SK-N-SH (cell line): ENCODE measurements at regions not wholly inside any gene's neighbourhood (a gene's known extent, or its start where the extent isn't known, plus 50 kb on each side); places are given as distances from the start of the nearest gene placed in this dataset.

Experiments used
- CHD2 ChIP-seq: fragments of 150-350 bp; IDR thresholded peaks from 2 replicates; pipeline ENCODE4 v1.6.1; 2018; ENCODE audit warnings: low read length; ENCODE audit not compliant: partially characterized antibody
- ELF1 ChIP-seq: IDR thresholded peaks from 2 replicates; pipeline ENCODE4 v1.4.0; 2012
- POLR2AphosphoS5 ChIP-seq: IDR thresholded peaks from 2 replicates; pipeline ENCODE4 v1.6.1; 2012; ENCODE audit warnings: low read depth, low read length
- SMC3 ChIP-seq: IDR thresholded peaks from 2 replicates; pipeline ENCODE4 v1.6.1; 2012; ENCODE audit warnings: low read depth, low read length, improper control_type of control experiment
- TAF1 ChIP-seq: IDR thresholded peaks from 2 replicates; pipeline ENCODE4 v1.6.1; 2012; ENCODE audit warnings: low read depth, mild to moderate bottlenecking, low read length, moderate library complexity, borderline replicate concordance
- USF1 ChIP-seq: IDR thresholded peaks from 2 replicates; pipeline ENCODE4 v1.4.0; 2012; ENCODE audit warnings: low read depth, borderline replicate concordance

DNA sequence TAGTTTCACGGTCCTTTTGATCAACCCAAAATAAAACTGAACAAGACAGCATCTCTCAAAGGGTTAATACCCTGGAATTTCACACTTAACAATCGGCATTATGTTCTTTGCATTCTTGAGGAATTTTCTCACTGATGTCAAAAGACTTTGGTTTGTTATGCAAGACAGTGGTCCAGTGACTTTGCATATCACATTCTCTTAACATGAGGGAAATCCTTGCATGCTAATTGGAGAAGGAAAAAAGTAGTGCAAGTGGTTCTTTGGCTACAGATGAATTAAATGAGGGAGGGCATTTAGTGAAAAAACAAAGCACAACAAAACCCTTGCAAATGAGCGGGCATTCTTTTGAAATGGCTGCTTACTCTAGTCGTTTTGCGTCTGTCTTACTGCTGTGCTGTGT lies 105.1 kb upstream of the LIMCH1 start:
- TF ChIP-seq POLR2AphosphoS5 (no peak), TAF1 (no peak), USF1 (no peak), SMC3 (no peak), CHD2 (no peak), ELF1 (no peak)
